Smooth muscle cell (in vitro differentiated cells): ENCODE measurements at regions not wholly inside any gene's neighbourhood (a gene's known extent, or its start where the extent isn't known, plus 50 kb on each side); places are given as distances from the start of the nearest gene placed in this dataset.

Source experiments
- DNase-seq: peaks from one replicate; lab custom pipeline; 2025; ENCODE audit not compliant: unreplicated experiment; lab: John Stamatoyannopoulos, UW
- H2AFZ ChIP-seq: fragments of 200-600 bp; sonication (generic); 2 replicates; pipeline ENCODE4 v1.6.0; 2016; ENCODE audit warnings: antibody characterized with exemption, low read depth, mild to moderate bottlenecking
- H3F3A ChIP-seq: fragments of 200-600 bp; sonication (generic); 2 replicates; pipeline ENCODE4 v1.6.0; 2017; ENCODE audit warnings: antibody characterized with exemption, low read depth
- H3K27ac ChIP-seq: fragments of 200-600 bp; sonication (generic); 2 replicates; pipeline ENCODE4 v1.5.1; 2016; ENCODE audit warnings: low read depth, mild to moderate bottlenecking
- H3K27me3 ChIP-seq: fragments of 200-600 bp; sonication (generic); 2 replicates; pipeline ENCODE4 v1.6.1; 2016; ENCODE audit warnings: low read depth, mild to moderate bottlenecking
- H3K36me3 ChIP-seq: fragments of 200-600 bp; sonication (generic); 2 replicates; pipeline ENCODE4 v1.5.1; 2016; ENCODE audit warnings: low read depth
- H3K4me1 ChIP-seq: fragments of 200-600 bp; sonication (generic); 2 replicates; pipeline ENCODE4 v1.5.1; 2016; ENCODE audit warnings: low read depth
- H3K4me2 ChIP-seq: fragments of 200-600 bp; sonication (generic); 2 replicates; pipeline ENCODE4 v1.6.0; 2016; ENCODE audit warnings: mild to moderate bottlenecking
- H3K4me3 ChIP-seq: fragments of 200-600 bp; sonication (generic); 2 replicates; pipeline ENCODE4 v1.5.1; 2016; ENCODE audit warnings: mild to moderate bottlenecking
- H3K79me2 ChIP-seq: fragments of 200-600 bp; sonication (generic); 2 replicates; pipeline ENCODE4 v1.6.0; 2016; ENCODE audit warnings: low read depth, mild to moderate bottlenecking
- H3K9ac ChIP-seq: fragments of 200-600 bp; sonication (generic); 2 replicates; pipeline ENCODE4 v1.6.0; 2016; ENCODE audit warnings: low read depth
- H3K9me3 ChIP-seq: fragments of 200-600 bp; sonication (generic); replicated peaks from 2 replicates; pipeline ENCODE4 v1.5.1; 2016; ENCODE audit warnings: low read depth
- H4K20me1 ChIP-seq: fragments of 200-600 bp; sonication (generic); 2 replicates; pipeline ENCODE4 v1.6.0; 2016; ENCODE audit warnings: low read depth
- WGBS: methylation state at CpG from one replicate; pipeline ENCODE4 v1.1.7; 2016; ENCODE audit warnings: low lambda C conversion rate; 5-methylcytosine and 5-hydroxymethylcytosine counted together
- TF ChIP-seq, protein P1 (sequence below): fragments of 200-600 bp; sonication (generic); IDR thresholded peaks from 2 replicates; pipeline ENCODE4 v1.5.1; 2017; ENCODE audit warnings: borderline replicate concordance, mild to moderate bottlenecking, antibody characterized with exemption; ENCODE audit not compliant: insufficient read depth, poor library complexity, severe bottlenecking

DNA sequence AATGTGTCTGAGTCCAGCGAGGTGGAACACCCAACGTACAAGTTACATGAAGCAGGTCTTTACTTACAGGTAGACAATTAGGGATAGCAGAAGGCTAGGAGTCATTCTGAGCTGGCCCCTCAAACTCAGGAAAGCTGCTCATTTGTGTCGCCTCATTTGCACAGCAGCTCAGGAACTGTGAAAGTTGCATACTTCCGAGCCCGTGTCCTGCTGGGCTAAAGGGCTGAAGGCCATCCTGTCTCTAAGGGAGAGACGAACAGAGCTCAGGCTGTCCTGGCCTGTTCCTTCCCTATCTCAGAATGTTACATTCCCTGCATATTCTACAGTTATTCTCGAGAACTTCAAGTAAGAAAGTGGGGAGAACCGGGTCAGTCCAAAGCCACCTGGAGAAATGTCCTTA lies 99.0 kb downstream of the FAM124B start:
- Histone ChIP-seq H3K36me3 (no peaks in the 10 kb centered on the region), H3K4me1 (no peaks in the 10 kb centered on the region), H3K9ac (no peak overlapping the region), H3F3A (no peaks in the 10 kb centered on the region), H3K27ac (no peak overlapping the region), H3K79me2 (no peaks in the 10 kb centered on the region), H2AFZ (no peak overlapping the region), H3K9me3 (no peaks in the 10 kb centered on the region), H3K4me3 (no peak overlapping the region), H3K27me3 (no peaks in the 10 kb centered on the region), H4K20me1 (no peaks in the 10 kb centered on the region), H3K4me2 (no peak overlapping the region)
- TF ChIP-seq, protein P1, sequence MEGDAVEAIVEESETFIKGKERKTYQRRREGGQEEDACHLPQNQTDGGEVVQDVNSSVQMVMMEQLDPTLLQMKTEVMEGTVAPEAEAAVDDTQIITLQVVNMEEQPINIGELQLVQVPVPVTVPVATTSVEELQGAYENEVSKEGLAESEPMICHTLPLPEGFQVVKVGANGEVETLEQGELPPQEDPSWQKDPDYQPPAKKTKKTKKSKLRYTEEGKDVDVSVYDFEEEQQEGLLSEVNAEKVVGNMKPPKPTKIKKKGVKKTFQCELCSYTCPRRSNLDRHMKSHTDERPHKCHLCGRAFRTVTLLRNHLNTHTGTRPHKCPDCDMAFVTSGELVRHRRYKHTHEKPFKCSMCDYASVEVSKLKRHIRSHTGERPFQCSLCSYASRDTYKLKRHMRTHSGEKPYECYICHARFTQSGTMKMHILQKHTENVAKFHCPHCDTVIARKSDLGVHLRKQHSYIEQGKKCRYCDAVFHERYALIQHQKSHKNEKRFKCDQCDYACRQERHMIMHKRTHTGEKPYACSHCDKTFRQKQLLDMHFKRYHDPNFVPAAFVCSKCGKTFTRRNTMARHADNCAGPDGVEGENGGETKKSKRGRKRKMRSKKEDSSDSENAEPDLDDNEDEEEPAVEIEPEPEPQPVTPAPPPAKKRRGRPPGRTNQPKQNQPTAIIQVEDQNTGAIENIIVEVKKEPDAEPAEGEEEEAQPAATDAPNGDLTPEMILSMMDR: no peak
- DNase-seq: no peak
- 80% methylated on average over 8 of the region's 8 CpGs for WGBS

DNA sequence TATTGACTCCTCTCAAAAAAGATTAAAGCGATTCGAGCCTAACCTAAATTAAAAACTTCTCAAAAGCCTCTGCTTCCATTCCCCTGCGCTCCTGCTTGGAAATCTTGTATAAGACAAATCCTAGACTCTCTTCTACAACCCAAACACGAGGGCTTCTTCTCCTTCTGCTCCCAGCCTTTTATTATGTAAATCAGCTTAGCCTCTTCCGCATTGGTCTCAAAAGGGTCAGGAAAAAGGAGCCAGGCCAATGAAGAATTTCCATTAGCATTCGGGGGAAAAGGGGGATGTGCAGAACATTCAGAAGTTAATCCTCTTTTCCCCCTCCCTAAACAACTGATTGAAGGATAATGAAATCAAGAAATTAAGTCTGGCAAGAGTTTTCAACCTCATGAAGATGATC lies 107.9 kb downstream of the FAM124B start:
- H3K4me1 ChIP-seq: peaks cover 8% of the 10 kb centered on the region
- no peaks in the 10 kb centered on the region for H3K36me3 ChIP-seq
- no peaks in the 10 kb centered on the region for H4K20me1 ChIP-seq
- 77% methylated on average over 6 of the region's 6 CpGs for WGBS
- no peaks in the 10 kb centered on the region for H3K27me3 ChIP-seq
- TF ChIP-seq, protein P1: no peak
- no peaks in the 10 kb centered on the region for H3F3A ChIP-seq
- H2AFZ ChIP-seq: no peak overlapping the region
- no peak overlapping the region for H3K9ac ChIP-seq
- H3K4me2 ChIP-seq: no peak overlapping the region
- DNase-seq: no peak
- no peak overlapping the region for H3K27ac ChIP-seq
- H3K9me3 ChIP-seq: no peaks in the 10 kb centered on the region
- no peaks in the 10 kb centered on the region for H3K79me2 ChIP-seq
- H3K4me3 ChIP-seq: no peak overlapping the region

DNA sequence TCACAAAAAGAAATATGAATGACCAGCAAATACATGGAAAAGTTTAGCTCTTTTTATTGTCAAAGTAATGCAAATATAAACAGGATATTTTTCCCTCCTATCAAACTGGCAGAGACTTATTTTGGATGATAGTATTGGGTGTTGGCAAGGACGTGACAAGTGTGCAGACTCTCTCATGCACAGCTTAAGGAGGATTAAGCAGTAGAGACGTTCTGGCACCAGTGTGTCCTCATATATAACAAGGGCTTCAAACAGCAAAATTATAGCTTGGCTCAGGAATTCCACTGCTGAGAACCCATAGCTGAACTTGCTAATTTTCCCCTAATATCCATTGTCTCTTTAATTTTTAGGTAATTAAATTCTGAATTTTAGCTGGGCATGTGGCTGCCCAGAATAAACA lies 114.4 kb downstream of the FAM124B start:
- H3K79me2 ChIP-seq: no peaks in the 10 kb centered on the region
- peak overlapping the region; percentile 5 for H3K9ac ChIP-seq
- H4K20me1 ChIP-seq: no peaks in the 10 kb centered on the region
- H3K9me3 ChIP-seq: no peaks in the 10 kb centered on the region
- peaks cover 7% of the 10 kb centered on the region for H3F3A ChIP-seq
- peak overlapping the region; percentile 14 for H3K27ac ChIP-seq
- TF ChIP-seq, protein P1: no peak
- no peak overlapping the region for H3K4me3 ChIP-seq
- no peaks in the 10 kb centered on the region for H3K4me1 ChIP-seq
- H3K36me3 ChIP-seq: no peaks in the 10 kb centered on the region
- WGBS: 6% methylated on average over 2 of the region's 2 CpGs
- H3K27me3 ChIP-seq: no peaks in the 10 kb centered on the region
- H2AFZ ChIP-seq: peak overlapping the region; percentile 62
- peak overlapping the region; percentile 74 for H3K4me2 ChIP-seq
- no peak for DNase-seq

DNA sequence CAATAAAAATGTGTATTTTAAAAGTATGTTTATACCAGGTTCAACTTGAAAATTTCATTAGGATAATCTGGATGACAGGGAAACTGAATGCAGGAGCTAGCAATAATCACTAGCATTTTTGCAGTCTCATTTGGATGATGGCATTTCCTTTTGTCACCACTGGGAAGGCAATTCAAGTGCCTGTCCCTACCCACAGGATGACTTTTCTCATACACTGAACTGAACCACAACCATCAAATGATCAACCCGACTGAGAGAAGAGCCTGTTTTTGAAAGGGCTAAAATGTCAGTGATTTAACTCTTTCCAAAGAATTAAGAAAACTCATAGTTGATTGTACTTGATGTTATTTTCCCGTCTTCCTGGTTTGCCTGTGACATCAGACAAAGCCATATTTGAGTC lies 115.0 kb downstream of the FAM124B start:
- TF ChIP-seq, protein P1: no peak
- Histone ChIP-seq H3K4me1 (no peaks in the 10 kb centered on the region), H3K9ac (peak overlapping the region; percentile 5), H3F3A (peaks cover 7% of the 10 kb centered on the region), H4K20me1 (no peaks in the 10 kb centered on the region), H3K27me3 (no peaks in the 10 kb centered on the region), H3K4me2 (peak overlapping the region; percentile 74), H3K4me3 (no peak overlapping the region), H2AFZ (peak overlapping the region; percentile 62), H3K9me3 (no peaks in the 10 kb centered on the region), H3K36me3 (no peaks in the 10 kb centered on the region), H3K27ac (peak overlapping the region; percentile 14), H3K79me2 (no peaks in the 10 kb centered on the region)
- DNase-seq: no peak
- 20% methylated on average over 2 of the region's 2 CpGs for WGBS
